NB4 (cell line): ENCODE measurements at regions not wholly inside any gene's neighbourhood (a gene's known extent, or its start where the extent isn't known, plus 50 kb on each side); places are given as distances from the start of the nearest gene placed in this dataset.

Experiments
- CTCF ChIP-seq: IDR thresholded peaks from one replicate; pipeline ENCODE4 v1.5.1; 2012; ENCODE audit warnings: low read depth, low read length
- POLR2A ChIP-seq: IDR thresholded peaks from 2 replicates; pipeline ENCODE4 v1.6.1; 2011; ENCODE audit warnings: mild to moderate bottlenecking; ENCODE audit not compliant: insufficient read length; ENCODE audit errors: extremely low read depth

GRCh38 chr9:32069169-32069813, 315.2 kb upstream of the ACO1 start:
- TF ChIP-seq CTCF, result peak; percentile 58
- TF ChIP-seq POLR2A, result no peak
